Choroid plexus epithelial cell (primary cell): ENCODE measurements at regions not wholly inside any gene's neighbourhood (a gene's known extent, or its start where the extent isn't known, plus 50 kb on each side); places are given as distances from the start of the nearest gene placed in this dataset.

Experiments
- DNase-seq: peaks from one replicate; pipeline ENCODE4 v3.0.0-alpha.2; 2010; ENCODE audit warnings: low read depth
- H3K4me3 ChIP-seq: 2 replicates; pipeline ENCODE4 v1.5.1; 2011; ENCODE audit warnings: low read depth, mild to moderate bottlenecking, control low read depth, low read length, moderate library complexity
- TF ChIP-seq, protein P1 (sequence below): conservative IDR thresholded peaks from 2 replicates; pipeline ENCODE4 v1.5.1; 2011; ENCODE audit warnings: low read depth, mild to moderate bottlenecking, control low read depth, inconsistent platforms, low read length, moderate library complexity

DNA sequence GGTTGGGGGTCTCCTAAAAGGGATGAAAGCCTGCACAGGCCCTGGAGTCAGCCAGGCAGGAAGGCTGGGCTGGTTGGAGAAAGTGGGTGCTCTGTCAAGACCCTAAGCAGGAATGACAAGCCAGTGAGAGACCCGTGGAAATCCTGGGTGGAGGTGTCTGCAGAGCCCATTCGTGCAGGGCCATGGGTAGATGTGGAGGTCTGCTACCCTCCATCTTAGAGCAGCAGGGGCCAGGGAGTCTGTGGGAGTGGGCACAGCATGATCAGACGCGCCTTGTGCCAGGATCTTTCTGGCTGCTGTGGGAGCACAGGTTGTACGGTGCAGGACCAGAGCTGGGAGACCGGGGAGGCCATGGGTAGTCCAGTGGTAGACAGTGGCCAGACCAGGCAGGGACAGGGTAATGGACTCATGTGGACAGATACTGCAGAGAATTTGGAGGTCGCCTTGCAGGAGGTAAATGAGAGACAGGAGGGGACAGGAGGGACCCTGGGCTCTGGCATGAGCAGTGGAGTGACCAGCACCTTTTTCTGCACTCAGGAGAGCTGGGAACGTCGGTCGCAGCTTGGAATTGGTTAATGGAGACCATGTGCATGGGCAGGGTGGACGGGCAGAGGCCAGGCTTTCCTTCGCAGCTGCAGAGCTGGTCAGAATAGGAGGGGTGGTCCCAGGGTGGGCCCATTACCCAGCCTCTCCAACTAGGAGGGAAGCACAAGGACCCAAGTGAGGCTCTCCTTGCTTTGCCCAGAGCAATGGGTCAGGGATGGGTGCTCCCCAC is 203.5 kb upstream of the PMEPA1 start:
- DNase-seq, result no peak
- TF ChIP-seq, protein P1, sequence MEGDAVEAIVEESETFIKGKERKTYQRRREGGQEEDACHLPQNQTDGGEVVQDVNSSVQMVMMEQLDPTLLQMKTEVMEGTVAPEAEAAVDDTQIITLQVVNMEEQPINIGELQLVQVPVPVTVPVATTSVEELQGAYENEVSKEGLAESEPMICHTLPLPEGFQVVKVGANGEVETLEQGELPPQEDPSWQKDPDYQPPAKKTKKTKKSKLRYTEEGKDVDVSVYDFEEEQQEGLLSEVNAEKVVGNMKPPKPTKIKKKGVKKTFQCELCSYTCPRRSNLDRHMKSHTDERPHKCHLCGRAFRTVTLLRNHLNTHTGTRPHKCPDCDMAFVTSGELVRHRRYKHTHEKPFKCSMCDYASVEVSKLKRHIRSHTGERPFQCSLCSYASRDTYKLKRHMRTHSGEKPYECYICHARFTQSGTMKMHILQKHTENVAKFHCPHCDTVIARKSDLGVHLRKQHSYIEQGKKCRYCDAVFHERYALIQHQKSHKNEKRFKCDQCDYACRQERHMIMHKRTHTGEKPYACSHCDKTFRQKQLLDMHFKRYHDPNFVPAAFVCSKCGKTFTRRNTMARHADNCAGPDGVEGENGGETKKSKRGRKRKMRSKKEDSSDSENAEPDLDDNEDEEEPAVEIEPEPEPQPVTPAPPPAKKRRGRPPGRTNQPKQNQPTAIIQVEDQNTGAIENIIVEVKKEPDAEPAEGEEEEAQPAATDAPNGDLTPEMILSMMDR, result no peak
- H3K4me3 ChIP-seq, result no peak overlapping the region

DNA sequence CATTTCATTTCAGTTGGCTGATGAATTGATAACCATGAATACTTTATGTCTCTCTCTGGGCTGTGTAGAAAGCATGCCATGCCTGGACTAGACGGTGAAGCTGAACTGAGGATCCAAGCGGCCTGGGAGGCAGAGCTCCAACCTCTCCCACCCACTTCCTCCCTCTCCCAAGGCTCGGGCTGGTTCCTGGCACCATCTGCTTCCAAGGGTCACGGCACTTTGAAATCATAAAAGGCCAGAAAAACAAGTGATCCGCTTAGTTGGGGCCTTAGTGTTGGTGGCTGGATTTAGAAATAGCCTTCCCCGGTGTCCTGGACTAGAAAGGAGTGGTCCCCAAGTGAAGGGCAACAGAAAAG is 202.4 kb upstream of the PMEPA1 start:
- H3K4me3 ChIP-seq, result no peak overlapping the region
- no peak for DNase-seq
- TF ChIP-seq, protein P1, result no peak

DNA sequence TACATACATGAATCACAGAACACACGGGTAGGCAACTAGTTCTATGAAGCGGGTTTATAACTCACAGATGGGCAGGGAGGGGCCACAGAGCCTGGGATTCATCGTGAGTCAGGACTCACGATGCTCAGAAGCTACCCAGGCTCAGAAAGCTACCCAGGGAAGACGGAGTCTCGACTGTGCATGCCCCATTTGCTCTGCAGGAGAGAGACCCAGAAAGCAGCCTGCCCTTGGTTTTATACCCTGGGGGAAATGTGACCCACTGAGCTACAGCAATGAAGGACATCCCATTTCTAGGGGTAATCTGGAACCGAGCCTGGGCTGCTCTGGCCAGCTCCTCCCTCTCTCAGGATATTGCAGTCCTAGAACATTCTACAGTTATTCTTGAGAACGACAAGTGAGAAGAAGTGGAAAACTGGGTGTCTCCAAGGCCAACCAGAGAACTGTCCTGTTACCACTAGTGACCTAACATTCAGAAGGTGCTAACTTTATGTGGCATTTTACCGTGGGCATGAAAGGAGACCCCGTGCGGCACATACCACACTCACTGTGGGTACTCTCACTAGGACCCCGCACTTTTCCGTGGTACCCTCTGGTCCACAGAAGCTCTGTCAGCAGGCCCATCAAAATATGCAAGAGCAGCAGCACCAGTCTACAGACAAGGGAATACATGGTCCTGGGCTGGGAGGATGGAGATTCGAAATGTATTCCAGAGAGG is 201.9 kb upstream of the PMEPA1 start:
- TF ChIP-seq, protein P1, result no peak
- no peak overlapping the region for H3K4me3 ChIP-seq
- no peak for DNase-seq

DNA sequence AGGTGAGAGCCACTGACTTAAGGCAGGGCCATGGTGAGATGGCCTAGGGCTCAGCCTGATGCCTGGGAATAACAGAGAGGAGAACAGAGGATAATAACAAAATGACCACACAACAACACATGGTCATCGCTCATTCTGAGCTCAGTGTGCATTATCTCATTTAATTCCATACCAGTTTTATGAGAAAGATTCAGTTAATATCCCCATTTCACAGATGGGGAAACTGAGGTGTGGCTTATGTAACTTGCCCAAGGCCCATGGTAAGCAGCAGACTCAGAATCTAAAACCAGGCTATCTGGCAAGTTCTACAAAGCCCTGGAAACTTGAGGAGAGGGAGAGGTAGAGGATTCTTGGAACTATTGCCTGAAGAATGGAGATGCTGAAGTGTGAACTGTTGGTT is 200.9 kb upstream of the PMEPA1 start:
- TF ChIP-seq, protein P1, result no peak
- H3K4me3 ChIP-seq, result no peak overlapping the region
- no peak for DNase-seq

DNA sequence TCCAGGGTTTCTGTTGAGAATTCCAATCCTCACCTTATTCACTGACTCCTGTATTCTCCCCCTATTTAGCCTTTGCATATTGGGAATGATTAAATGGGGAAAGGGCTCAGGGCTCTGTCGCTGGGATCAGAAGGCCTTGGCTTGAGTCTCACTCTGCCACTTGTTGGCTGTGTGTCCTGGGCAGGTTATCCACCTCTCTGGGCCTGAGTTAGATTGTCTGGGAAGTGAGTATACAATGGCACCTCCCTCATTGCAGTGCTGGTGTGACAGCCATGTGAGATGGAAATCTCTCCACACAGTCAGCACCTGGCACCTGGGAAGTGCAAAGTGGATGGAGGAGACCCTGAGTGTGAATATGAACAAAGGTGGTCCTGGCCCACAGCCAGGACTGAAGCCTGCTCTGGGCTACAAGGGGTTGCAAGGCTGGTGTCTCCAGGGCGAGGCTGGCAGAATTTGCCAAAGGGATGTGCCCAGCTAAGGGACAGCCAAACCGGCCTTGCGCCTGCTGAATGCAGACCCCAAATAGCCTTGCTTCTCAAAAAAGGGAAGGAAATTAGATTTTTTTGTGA is 200.0 kb upstream of the PMEPA1 start:
- TF ChIP-seq, protein P1, result no peak
- no peak for DNase-seq
- H3K4me3 ChIP-seq, result no peak overlapping the region

DNA sequence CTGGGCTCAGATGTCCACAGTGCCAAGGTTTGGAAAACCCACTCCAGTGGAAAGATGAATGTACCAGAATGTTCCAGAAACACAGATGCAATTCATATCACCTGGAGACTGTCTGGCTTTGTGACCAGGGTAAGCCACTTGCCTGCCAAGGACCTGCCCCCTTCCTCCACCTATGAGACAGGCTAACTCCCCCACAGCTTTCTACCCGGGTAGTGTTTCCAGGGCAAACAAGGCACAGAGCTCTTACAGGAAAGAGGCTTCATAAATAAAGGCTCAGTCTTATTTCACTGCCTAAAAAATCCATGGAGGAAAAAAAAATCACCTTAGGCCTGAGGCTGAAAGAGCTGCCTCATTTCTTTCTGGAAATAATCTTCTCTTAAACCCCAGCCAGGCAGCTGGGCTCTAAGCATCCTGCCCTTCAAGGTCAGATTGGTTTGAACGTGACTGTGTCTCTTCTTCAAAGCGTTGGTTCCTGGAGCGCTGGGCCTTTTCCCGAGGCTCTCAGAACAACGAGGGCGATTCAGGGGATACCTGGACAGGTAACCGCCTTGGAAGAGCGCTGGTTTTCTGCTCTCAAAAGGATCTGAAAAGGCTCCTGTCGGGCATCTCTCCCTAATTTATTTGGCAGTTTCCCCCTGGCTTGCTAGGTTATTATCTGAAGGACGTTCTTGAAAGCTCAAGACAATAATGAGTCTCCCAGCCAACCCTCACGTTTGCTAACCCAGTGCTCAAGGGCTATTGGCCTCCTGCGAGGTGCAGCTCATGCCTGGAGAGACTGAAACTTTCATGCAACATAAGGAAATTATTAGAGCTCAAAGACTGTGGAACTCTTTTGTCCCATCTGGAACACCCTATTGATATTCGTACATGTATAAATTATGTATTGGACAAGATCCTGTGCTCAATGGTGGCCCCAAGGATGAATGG is 199.2 kb upstream of the PMEPA1 start:
- no peak overlapping the region for H3K4me3 ChIP-seq
- TF ChIP-seq, protein P1, result no peak
- DNase-seq, result no peak
